ENCODE measurements at regions not wholly inside any gene's neighbourhood (a gene's known extent, or its start where the extent isn't known, plus 50 kb on each side); places are given as distances from the start of the nearest gene placed in this dataset.
"Not testable (repeated sequence)": the region's sequence is repeated elsewhere in the genome, so short reads cannot be mapped to it uniquely, and the experiment has no call there.

DNA sequence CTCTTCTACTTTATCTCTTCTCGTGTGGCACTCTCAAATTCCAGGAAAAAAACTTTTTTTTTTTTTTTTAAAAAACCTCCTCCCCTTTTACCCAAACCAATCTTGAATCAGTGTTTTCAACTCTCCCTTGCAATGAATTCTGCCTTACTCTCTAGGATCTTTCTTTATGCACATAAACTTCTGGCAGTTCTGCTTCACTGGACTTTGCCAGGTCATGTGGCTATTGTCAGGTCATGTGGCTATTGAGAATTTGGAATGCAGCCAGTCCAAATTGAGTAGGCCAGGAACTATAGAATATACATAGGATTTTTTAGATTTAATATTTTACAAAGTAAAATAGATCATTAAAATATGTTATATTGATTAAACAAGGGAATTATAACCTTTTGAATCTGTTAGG lies 218.2 kb downstream of the TMTC3 start:
- no peak for DNase-seq (ENCODE audit: low spot score)
- intact Hi-C loops (cut with DNase I) = no loop called here

DNA sequence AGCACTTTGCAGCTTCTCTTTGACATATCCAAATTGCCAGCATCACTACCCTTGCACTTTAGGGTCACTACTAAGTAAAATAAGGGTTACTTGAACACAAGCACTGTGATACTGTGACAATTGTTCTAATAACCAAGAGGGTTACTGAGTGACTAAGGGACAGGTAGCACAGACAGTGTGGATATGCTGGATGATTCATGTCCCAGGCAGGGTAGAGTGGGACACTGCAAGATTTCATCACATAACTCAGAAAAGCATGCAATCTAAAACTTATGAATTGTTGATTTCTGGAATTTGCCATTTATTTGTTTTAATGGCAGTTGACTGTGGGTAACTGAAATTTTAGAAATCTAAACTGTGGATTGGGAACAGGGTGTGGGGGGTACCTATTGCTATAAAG lies 218.8 kb downstream of the KITLG start:
- no peak for DNase-seq (ENCODE audit: low spot score)
- intact Hi-C loops (cut with DNase I) = no loop called here

DNA sequence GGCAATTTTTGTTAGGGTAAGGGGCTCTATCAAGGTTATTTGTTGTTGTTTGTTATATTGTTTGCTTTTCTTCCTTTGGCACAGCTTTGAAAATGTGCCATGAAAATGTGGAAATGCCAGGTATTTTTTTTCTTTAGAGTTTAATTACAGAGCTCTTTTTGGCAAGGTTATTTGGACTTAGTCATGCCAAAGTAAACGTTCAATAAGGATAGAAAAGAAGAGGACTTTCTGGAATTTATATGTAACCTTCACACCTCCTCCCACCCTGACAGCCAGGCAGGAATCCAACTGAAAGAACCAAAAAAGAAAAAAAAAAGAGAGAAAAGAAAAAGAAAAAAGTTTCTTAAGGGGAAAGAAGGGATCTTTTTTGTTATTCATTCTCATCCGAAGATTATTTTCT lies 217.8 kb downstream of the KITLG start:
- intact Hi-C loops (cut with DNase I) = no loop called here
- DNase-seq (ENCODE audit: low spot score) = no peak

DNA sequence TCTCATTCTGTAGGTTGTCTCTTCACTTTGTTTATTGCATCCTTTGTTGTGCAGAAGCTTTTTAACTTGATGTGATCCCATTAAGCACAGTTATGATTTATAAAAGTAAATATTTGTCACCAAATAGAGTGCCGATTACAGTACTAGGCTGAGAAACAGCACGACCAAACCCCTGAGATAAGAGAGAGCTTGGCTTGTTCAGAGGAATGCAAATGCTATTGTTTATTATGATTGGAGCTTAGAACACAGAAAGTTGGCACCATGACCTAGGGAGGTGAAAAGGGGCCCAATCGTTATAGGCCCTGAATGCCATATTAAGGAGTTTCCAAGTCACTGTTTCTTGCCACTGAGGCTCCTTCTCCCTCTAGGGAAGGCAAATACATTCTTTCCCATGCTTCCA lies 214.9 kb downstream of the KITLG start:
- DNase-seq (ENCODE audit: low spot score) = no peak
- intact Hi-C loops (cut with DNase I) = no loop called here

DNA sequence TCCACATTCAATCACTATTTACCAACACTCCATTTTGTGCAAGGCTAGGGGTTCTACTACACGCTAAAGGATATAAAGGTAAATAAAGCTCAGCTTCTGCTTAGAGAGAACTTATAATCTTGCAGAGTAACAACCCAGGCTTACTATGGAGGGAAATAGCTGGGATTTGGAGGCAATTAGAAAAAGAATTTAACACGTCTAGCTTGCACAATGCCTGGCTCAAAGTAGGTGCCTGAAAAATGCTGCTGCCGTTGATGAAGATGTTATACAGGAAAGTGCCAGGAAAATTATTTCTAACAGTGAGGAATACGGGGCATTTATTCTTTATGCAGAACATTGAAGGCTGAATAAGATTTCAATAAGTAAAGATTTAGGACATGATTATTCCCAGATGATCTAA lies 214.2 kb downstream of the KITLG start:
- intact Hi-C loops (cut with DNase I) = no loop called here
- DNase-seq (ENCODE audit: low spot score) = no peak

DNA sequence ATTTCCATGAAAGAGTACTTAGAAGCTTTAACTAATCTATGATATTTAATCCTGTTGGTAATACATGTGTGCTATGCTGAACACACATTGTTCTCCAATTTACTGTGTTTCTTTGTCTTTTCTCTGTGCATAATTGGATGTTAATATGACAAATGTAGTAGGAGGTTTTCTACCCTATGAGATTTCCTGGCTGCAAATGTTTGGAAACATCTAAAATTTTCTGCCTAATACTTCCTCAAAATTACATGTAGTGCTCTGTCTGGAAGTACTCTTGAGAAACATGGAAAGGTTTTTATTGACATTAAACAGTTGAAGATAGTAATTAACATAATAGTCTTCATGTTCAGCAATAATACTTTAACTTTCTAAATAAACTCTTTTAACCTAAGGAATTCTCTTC lies 213.0 kb downstream of the KITLG start:
- DNase-seq (ENCODE audit: low spot score) = no peak
- intact Hi-C loops (cut with DNase I) = no loop called here

DNA sequence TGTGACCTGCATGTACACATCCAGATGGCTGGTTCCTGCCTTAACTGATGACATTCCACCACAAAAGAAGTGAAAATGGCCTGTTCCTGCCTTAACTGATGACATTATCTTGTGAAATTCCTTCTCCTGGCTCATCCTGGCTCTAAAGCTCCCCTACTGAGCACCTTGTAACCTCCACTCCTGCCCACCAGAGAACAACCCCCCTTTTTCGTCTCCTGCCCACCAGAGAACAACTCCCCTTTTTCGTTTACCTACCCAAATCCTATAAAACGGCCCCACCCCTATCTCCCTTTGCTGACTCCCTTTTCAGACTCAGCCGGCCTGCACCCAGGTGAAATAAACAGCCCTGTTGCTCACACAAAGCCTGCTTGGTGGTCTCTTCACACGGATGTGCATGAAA lies 212.2 kb downstream of the KITLG start:
- DNase-seq (ENCODE audit: low spot score); intact Hi-C loops (cut with DNase I): not testable (repeated sequence)

DNA sequence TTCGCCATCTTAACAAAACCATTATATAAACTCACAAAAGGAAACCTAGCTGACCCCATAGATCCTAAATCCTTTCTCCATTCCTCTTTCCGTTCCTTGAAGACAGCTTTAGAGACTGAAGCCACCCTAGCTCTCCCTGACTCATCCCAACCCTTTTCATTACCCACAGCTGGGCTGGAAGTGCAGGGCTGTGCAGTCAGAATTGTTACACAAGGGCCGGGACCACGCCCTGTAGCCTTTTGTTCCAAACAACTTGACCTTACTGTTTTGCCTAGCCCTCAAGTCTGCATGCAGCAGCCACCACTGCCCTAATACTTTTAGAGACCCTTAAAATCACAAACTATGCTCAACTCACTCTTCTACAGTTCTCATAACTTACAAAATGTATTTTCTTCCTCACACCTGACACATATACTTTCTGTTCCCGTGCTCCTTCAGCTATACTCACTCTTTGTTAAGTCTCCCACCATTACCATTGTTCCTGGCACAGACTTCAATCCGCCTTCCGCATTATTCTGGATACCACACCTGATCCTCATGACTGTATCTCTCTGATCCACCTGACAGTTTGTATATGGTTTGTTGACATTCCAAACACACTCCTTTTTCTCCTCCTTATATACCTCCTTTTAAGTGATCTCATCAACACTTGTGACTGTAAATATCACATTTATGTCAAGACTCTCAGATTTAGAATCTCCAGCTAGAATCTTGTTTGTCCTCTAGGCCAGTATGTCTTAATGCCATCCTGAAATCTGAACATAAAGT lies 208.7 kb downstream of the KITLG start:
- intact Hi-C loops (cut with DNase I) = no loop called here
- peak; percentile 80 for DNase-seq (ENCODE audit: low spot score)

DNA sequence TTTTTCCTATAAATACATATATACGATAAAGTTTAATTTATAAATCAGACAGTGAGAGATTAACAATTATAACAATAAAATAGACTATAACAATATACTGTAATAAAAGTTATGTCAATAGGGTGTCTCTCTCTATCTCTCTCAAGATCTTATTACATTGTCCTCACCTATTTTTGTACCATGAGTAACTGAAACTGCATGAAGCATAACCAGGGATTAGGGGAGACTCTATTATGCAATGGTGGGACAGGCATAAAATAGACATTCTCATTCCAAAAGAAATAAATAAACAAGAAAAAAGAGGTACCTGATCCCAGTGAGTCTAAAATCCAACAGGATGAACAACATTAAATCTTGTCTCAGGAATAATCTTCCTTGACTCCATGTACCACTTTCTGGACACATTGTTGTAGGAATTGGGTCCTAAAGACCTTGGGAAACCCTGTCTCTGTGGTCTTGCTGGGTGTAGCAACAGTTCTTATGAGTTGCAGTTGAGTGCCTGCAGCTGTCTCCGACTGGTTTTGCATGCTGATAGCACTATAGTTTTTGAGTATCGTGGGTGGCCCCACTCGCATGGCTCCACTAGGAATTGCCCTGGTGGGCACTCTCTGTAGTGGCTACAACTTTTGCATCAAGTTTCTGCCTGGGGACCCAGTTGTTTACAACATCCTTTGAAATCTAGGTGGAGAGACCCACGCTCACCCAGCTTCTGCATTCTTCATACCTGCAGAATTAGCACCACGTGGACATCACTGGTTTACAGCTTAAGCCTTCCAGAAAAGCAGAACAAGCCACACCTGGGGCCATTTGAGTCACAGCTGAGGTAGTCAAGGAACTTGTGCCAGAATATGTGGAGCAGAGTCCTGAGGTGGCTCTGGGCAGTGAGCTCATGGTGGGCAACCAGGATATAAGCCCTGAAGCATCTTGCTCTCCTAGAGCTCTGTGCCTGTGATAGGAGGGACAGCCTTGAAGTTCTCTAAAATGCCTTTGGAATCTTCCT lies 204.7 kb downstream of the KITLG start:
- intact Hi-C loops (cut with DNase I) = no loop called here
- DNase-seq (ENCODE audit: low spot score) = no peak

DNA sequence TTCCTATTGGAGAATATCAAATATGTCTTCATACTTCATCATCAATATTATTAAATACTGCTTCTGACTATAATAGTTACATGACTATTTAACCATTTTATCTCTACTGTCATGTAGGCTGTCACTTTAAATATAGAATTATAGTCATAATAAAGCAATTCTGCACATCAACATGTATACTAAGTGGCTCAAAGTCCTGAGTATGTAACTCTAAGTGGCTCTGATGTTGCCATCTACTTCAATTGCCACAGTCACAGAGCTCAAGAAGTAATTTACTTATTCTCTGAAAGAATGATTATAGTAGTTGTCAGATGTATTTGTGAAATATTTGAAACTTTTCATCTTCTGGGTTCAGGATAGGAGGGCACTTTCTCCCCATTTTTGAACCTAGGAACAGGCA lies 202.3 kb downstream of the KITLG start:
- intact Hi-C loops (cut with DNase I) = no loop called here
- no peak for DNase-seq (ENCODE audit: low spot score)

DNA sequence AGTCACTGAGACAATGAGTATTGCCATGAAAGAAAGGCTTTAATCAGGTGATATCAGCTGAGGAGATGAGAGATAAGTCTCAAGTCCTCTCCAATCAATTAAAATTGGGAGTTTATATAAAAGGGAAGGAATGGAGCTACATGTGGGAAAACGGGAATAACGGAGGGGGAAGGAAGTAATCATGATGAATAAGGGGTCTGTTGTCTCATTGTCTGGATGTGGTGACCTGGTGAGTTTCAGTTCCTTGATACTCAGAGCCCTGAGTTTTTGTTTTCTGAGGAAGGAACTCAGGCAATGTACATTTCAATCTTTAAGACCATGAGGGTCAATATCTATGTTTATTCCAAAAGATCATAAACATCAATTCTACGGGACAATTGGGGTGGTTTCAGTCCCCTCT lies 198.8 kb downstream of the KITLG start:
- DNase-seq (ENCODE audit: low spot score) = no peak
- intact Hi-C loops (cut with DNase I) = no loop called here

DNA sequence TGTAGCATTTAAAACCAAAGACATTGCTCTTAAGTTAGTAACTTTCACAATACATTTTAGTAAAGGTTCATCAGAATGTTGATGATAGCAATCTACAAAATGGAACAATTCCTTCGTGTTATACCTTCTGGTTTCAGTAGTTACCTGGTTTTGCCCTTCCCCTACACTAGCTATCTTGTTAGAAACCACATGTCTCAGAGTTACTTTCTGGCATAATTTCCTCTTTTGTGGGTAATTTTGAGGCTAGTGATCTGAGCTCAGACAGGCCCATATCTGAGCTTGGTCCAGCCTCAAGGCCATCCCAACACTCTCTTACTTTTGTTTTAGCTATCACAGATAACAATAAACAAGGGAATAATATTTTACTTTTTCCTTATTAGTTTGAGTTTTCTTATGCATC lies 196.9 kb downstream of the KITLG start:
- DNase-seq (ENCODE audit: low spot score) = no peak
- intact Hi-C loops (cut with DNase I) = no loop called here

DNA sequence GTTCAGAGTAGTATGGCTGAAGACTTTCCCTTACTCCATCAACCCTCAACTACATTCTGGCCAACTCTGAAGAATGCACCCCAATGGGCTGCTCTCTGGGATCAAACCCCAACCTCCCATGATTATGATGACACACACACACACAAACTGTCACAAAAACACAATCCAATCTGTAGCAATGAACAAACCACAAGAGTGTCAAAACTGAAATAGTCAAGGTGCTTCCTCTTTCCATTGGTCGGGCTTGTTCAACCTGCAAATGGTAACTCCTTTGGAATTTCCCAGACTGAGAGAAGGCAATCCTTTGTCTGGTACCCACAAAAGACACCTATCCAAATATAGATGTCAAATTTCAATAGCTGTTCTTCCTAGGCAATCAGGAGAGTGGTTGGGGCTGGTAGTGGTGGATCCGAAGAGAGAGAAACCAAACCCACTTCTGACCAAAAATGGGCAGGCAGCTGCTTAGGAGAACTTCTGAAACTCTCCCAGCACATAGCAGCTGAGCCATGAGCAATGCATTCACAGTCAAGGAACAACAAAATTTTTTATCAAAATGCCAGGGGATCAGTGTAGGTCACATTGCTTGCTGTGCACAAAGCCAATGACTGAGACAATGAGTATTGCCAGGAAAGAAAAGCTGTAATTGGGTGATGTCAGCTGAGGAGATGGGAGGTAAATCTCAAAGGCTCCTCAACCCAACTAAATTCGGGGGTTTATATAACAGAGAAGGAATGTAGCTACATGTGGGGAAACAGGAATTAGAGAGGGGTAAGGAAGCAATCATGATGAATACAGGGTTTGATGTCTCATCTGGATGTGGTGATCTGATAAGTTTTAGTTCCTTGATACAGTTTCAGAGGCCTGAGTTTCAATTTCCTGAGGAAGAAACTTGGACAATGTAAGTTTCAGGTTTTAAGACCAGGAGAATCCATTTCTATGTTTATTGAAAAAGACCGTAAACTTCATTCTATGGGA lies 191.4 kb downstream of the KITLG start:
- intact Hi-C loops (cut with DNase I) = no loop called here
- DNase-seq (ENCODE audit: low spot score) = no peak

DNA sequence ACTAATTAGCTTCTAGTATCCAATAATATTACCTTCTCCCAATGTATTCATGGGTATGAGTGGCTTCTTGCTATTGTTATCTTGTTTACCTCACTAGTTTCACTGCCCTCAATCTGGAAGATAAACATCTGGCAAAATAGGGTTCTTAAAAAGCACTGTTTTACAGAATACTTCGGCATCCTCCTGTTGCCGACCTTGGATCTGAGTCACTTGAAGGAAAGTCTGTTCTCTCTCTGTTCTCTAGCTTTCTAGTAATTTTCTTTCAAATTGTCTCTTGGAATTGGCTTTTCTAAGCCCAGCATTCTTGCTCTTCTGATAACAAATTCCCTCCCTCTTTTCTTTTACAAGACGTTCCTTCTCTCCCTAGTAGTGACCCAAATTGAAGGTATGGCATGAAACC lies 189.5 kb downstream of the KITLG start:
- intact Hi-C loops (cut with DNase I) = no loop called here
- DNase-seq (ENCODE audit: low spot score) = no peak

DNA sequence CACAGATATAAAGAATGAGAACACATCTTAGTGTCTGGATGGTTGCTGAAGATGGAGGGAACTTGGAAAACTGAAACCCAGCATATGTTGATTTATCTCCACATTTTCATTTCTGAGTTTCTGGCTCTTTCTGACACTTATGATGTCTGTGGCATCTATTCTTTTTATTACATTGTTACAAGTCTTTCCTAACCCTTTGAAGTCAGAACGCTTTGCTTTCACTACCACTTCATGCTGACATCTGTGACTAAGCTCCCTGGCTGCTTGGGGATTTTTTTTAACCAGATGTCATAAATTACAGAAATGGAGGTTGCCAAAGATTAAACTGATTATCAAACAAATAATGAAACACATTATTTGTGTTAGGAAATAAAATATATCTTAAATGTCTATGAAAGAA lies 188.7 kb downstream of the KITLG start:
- DNase-seq (ENCODE audit: low spot score) = no peak
- intact Hi-C loops (cut with DNase I) = no loop called here

DNA sequence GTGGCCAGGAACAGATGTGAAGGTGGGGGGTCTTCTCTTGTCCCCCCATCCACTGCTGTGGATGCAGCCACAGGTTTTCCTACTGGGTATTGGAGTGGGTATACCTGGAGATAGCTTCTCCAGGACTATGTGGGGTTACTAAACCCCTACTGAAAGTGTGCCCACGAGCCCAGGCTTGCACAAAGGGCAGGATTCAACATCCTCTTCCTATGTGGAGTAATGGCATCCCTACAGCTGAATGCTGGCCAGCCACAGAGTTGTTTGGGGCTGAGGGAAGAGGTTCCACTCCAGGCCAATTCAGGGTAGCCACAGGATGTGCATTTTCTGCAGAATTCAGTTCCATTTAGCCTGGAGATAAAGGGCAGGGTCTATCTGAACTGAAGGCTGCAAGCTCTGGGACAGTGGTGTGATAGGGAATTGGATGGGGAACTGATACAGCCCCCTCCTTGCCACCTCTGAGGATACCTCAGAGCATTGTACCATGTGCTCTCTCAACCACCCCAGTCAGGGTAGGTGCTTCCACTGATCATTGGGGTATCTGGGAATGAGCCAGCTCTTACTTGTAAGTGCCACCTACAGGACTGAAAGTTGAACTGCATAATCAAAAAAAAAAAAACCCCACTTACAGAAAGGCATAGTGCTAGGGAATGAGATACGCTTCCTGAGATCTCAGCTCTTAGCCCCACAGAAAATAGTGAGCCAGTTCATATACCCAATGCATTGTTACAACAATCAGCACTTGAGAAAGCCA lies 187.1 kb downstream of the KITLG start:
- intact Hi-C loops (cut with DNase I) = no loop called here
- DNase-seq (ENCODE audit: low spot score) = no peak

DNA sequence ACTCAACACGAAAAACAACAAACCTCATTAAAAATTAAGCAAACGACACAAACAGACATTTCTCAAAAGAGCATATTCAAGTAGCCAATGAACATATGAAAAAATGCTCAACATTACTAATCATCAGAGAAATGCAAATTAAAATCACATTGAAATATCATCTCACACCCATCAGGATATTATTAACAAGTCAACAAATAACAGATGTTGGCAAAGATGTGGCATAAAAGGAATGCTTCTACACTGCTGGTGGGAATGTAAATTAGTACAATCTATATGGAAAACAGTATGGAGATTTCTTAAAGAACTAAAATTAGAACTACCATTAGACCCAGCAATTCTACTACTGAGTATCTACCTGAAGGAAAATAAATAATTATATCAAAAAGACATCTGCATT lies 182.2 kb downstream of the KITLG start:
- intact Hi-C loops (cut with DNase I) = no loop called here
- DNase-seq (ENCODE audit: low spot score) = no peak

DNA sequence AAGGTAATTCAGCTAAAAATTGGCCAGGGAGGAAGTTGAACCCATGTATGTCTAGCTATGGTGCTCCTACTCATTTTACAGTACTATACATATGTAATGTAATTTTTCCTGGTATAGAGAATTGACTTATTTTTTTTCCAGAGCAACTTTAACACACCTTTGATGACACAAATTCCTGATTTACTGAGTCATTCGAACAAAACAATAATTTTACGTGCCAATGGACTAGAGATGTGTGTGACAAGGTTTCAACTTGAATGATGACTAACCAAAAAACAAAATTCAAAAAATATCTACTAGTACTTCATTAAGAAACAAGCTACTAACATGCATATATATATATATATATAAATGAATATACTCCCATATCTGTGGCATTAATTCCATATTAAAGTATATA lies 180.5 kb downstream of the KITLG start:
- intact Hi-C loops (cut with DNase I) = no loop called here
- no peak for DNase-seq (ENCODE audit: low spot score)

DNA sequence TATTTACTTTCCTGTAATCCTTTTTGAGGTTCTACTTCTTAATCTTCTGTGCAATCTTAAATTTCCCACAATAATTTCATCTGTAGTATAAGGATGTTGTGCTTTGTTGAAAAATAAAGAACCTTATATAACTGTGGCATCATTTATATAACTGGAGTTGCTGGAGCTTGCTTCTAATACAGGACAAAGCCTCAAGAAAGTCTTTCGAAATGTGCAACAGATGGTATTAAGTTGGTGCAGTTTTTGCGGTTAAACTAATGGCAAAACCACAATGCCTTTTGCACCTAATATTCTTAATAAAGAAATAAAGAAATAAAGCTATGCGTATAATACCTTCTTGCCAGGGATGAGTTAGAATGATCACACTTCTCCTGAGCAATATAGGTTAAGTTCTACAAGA lies 180.0 kb downstream of the KITLG start:
- intact Hi-C loops (cut with DNase I) = no loop called here

More for the DNA sequence above, 180.0 kb downstream of the KITLG start:
- DNase-seq (ENCODE audit: low spot score) = no peak
